ENCODE measurements at regions not wholly inside any gene's neighbourhood (a gene's known extent, or its start where the extent isn't known, plus 50 kb on each side); places are given as distances from the start of the nearest gene placed in this dataset.
"Not testable (repeated sequence)": the region's sequence is repeated elsewhere in the genome, so short reads cannot be mapped to it uniquely, and the experiment has no call there.

DNA sequence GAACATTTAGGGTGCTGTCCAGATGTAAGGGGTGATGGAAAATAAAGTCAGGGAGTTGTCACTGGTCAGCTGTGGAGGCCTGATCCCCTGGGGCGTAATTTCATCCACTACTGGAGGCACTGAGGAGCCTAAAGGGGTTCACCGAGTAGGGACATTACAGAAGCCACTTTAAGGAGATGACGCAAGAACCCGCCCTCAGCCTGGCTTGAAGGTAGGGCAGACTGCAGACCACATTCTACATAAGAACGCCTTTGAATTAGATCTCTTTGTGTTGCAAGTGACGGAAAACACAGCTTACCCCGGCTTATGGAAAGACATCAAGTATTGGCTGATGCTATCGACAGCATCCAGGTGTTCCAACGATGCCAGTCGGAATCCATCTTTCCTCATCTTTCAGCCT lies 462.7 kb upstream of the CDH4 start:
- H3K27ac ChIP-seq, result no peak overlapping the region
- DNase-seq (no peak), ATAC-seq (no peak)
- H3K36me3 ChIP-seq, result no peaks in the 10 kb centered on the region
- peaks cover 0 to 19% (median 6%) of the 10 kb centered on the region in 7 donors for H3K27me3 ChIP-seq
- WGBS, 2 donors, result 88 to 90% methylated on average over 10 of the region's 10 CpGs
- H3K4me1 ChIP-seq, result no peaks in the 10 kb centered on the region
- TF ChIP-seq, protein P1, sequence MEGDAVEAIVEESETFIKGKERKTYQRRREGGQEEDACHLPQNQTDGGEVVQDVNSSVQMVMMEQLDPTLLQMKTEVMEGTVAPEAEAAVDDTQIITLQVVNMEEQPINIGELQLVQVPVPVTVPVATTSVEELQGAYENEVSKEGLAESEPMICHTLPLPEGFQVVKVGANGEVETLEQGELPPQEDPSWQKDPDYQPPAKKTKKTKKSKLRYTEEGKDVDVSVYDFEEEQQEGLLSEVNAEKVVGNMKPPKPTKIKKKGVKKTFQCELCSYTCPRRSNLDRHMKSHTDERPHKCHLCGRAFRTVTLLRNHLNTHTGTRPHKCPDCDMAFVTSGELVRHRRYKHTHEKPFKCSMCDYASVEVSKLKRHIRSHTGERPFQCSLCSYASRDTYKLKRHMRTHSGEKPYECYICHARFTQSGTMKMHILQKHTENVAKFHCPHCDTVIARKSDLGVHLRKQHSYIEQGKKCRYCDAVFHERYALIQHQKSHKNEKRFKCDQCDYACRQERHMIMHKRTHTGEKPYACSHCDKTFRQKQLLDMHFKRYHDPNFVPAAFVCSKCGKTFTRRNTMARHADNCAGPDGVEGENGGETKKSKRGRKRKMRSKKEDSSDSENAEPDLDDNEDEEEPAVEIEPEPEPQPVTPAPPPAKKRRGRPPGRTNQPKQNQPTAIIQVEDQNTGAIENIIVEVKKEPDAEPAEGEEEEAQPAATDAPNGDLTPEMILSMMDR (IDR thresholded peaks at IDR 0.05), result no peak
- H3K4me3 ChIP-seq, result no peak overlapping the region
- no peaks in the 10 kb centered on the region for H3K9me3 ChIP-seq
- intact Hi-C loops (cut with DNase I), result loop anchor here in 1 of 10 donors (10.0 kb wide), 1 partner anchor 55 kb away; no protein-coding TSS in a partner anchor

DNA sequence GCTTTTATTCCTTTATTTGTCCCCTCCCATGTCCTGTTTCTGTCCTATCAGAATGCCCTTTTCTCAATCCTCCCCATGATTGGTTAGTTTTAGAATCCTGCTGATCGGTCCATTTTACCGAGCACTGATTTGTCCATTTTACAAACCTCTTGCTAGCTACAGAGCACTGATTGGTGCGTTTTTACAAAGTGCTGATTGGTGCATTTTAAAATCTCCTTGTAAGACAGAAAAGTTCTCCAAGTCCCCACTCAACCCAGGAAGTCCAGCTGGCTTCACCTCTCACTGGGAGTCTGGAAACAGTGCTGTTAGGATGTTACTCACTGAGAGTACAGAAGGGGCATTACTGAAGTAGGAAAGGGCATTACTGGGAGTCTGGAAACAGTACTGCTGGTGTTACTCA lies 461.7 kb upstream of the CDH4 start:
- H3K27ac ChIP-seq; intact Hi-C loops (cut with DNase I); DNase-seq; H3K36me3 ChIP-seq; H3K9me3 ChIP-seq; H3K4me1 ChIP-seq; H3K4me3 ChIP-seq; ATAC-seq: not testable (repeated sequence)
- H3K27me3 ChIP-seq, result peaks cover 0 to 18% (median 6%) of the 10 kb centered on the region in 7 donors
- 88 to 94% methylated on average over 3 of the region's 3 CpGs for WGBS, 2 donors

DNA sequence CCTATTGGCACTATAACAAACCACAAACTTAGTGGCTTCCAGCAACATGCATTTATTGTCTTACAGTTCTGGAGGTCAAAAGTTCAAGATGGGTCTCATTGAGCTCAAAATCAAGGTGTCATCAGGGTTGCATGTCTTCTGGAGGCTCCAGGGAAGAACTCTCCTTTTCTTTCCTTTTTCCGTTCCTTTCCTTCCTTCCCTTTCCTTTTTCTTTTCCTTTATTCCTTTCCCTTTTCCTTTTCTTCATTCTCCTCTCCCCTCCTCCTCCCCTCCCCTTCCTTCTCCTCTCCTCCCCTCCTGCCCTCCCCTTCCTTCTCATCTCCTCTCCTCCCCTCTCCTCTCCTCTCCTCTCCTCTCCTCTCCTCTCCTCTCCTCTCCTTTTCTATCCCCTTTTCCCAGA lies 460.2 kb upstream of the CDH4 start:
- WGBS, 2 donors, result 88 to 100% methylated on average over 1 of the region's 1 CpG
- no peak for ATAC-seq

GRCh38 chr20:60792941-60793340 lies 459.1 kb upstream of the CDH4 start:
- DNase-seq (no peak), ATAC-seq (no peak)
- WGBS, 2 donors, result 83 to 85% methylated on average over 6 of the region's 6 CpGs
- Histone ChIP-seq H3K27ac (no peak overlapping the region), H3K4me3 (no peak overlapping the region), H3K27me3 (peaks cover 0 to 18% (median 6%) of the 10 kb centered on the region in 7 donors), H3K4me1 (no peaks in the 10 kb centered on the region), H3K9me3 (no peaks in the 10 kb centered on the region), H3K36me3 (no peaks in the 10 kb centered on the region)
- intact Hi-C loops (cut with DNase I), result no loop called here
- TF ChIP-seq, protein P1 (IDR thresholded peaks at IDR 0.05), result no peak

More for the DNA sequence above, 460.2 kb upstream of the CDH4 start:
- DNase-seq, result no peak
- Histone ChIP-seq H3K4me3 (no peak overlapping the region), H3K4me1 (no peaks in the 10 kb centered on the region), H3K9me3 (no peaks in the 10 kb centered on the region), H3K36me3 (no peaks in the 10 kb centered on the region), H3K27me3 (peaks cover 0 to 18% (median 6%) of the 10 kb centered on the region in 7 donors), H3K27ac (no peak overlapping the region)
- TF ChIP-seq, protein P1 (IDR thresholded peaks at IDR 0.05), result no peak
- intact Hi-C loops (cut with DNase I), result no loop called here

DNA sequence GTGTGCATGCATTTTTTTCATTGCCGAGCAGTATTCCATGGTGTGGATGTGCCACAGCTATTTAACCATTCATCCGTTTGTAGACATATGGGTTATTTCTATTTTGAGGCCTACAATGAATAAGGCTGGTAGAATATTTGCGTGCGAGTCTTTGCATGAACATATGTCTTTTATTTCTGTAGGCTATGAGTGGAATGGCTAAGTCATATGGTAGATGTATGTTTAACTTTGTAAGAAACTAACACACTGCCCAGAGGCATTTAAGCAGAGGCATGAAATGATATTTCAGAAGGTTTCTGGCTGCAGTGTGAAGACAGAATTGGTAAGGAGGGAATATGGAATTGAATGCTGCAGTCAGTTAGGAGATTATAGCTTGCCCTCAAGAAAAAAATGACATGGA lies 457.4 kb upstream of the CDH4 start:
- peaks cover 0 to 15% (median 6%) of the 10 kb centered on the region in 7 donors for H3K27me3 ChIP-seq
- H3K4me1 ChIP-seq, result no peaks in the 10 kb centered on the region
- DNase-seq (no peak), ATAC-seq (no peak)
- intact Hi-C loops (cut with DNase I), result no loop called here
- 90 to 92% methylated on average over 4 of the region's 4 CpGs for WGBS, 2 donors
- H3K9me3 ChIP-seq, result peaks cover 0 to 9% (median 0%) of the 10 kb centered on the region in 11 donors
- H3K27ac ChIP-seq, result no peak overlapping the region
- H3K4me3 ChIP-seq, result no peak overlapping the region
- TF ChIP-seq, protein P1 (IDR thresholded peaks at IDR 0.05), result no peak
- H3K36me3 ChIP-seq, result no peaks in the 10 kb centered on the region

All from heart right ventricle (tissue), 16 donors.